HG03066 (cell line): ENCODE measurements at regions not wholly inside any gene's neighbourhood (a gene's known extent, or its start where the extent isn't known, plus 50 kb on each side); places are given as distances from the start of the nearest gene placed in this dataset.

Source experiments
- ATAC-seq: cut with Tn5 transposase; IDR thresholded peaks from one replicate; pipeline ENCODE4 v1.9.1; 2021; ENCODE audit warnings: low read depth; ENCODE audit not compliant: unreplicated experiment

DNA sequence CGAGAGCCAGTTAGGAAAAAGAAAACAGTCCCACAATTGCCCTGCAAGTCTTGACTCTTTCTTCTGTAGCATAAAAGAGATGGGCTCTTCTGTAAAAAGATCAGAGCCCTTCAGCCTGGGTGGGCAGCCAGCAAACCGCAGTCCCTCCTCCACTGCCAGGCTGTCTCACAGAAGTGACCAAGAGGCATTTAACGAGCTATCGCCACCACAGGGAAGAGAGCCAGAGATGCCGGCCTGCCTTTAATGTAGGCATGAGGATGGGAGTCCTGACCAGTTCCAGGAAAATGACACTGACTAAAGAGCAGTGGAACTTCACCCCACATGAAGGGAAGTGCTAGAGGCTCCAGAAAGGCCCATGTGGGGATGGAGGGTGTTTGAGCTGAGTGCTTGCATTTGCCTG lies 264.6 kb downstream of the NDUFS4 start:
- no peak for ATAC-seq

DNA sequence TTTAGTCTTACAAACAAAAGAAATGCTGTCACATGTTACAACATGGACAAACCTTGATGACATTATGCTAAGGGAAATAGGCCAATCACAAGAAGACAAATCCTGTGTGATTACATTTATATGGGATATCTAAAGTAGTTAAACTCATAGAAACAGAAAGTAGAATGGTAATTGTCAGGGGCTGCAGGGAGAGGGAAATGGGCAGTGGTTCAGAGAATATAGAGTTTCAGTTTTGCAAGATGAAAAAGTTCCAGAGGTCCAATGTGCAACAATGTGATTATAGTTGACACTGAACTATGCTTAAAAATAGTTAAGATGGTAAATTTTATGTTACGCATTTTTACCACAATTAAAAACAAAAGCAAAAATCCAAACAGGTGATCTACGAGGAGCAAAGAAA lies 265.5 kb downstream of the NDUFS4 start:
- ATAC-seq: no peak

DNA sequence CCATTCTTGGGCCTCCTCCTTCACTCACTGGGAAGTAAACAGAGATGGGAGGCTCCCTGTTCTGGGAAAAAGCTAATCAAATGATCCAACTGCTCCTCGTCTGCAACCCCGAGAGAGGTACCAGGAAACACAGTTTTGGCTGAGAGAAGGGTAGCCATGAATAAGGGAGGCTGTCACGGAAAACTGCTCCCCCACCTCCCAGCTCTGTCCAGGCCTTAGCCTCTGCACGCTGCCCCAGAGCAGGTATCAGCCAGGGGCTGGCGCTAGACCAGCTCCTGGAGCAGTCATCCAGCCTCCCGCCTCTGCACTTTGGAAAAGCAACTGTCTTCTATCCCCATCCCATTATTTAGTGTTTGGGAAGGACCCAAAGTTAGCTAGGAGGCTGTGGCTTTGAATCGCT lies 266.1 kb downstream of the NDUFS4 start:
- no peak for ATAC-seq

DNA sequence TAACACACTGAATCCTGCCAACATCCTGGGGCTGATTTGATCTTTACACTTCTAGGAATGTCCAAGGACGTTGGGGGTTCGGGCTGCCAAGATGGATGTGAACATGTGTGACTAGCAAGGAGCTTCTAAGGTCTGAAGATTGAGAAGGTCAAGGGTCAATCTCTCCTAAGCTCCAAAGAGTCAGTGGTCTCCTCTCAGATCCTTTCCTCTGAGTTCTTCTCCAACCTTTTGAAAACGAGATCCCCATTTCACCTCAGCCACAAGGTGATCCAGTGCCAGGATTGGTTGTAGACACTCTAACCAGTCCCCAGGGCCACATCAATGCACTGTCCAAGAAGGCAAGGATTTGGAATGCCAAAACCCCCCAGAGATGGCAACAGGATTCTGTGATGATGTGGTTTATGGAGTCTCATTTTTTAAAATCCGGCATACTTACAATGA lies 266.8 kb downstream of the NDUFS4 start:
- ATAC-seq: no peak

DNA sequence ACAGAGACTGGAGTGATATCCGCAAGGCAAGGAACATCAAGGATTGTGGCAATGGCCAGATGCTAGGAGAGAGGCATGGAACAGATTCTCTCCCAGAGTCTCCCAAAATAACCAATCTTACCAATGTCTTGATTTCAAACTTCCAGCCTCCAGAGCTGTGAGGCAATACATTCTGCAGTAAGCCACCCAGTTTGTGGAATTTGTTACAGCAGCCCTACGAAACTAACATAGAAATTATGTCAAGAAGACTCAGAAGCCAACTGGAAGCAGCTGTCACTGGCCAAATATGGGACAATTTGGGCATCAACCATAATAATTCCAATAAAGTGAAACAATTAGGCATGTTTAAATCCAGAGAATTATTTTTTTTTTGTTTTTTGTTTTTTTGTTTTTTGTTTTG lies 271.1 kb downstream of the NDUFS4 start:
- no peak for ATAC-seq
